OCI-LY1 (cell line): ENCODE measurements at regions not wholly inside any gene's neighbourhood (a gene's known extent, or its start where the extent isn't known, plus 50 kb on each side); places are given as distances from the start of the nearest gene placed in this dataset.

Experiments
- EZH2 ChIP-seq: fragments of 200-600 bp; sonication (generic), shearing (Covaris generic); IDR thresholded peaks from 2 replicates; pipeline ENCODE4 v1.8.0; 2017; ENCODE audit warnings: borderline replicate concordance, mixed run types, mild to moderate bottlenecking, antibody characterized with exemption, low read length, moderate library complexity, mixed read lengths
- TF ChIP-seq, protein P1 (sequence below): fragments of 200-600 bp; sonication (generic), shearing (Covaris generic); IDR thresholded peaks from 2 replicates; pipeline ENCODE4 v1.5.1; 2017; ENCODE audit warnings: mild to moderate bottlenecking, antibody characterized with exemption, low read length, moderate library complexity, mixed read lengths

DNA sequence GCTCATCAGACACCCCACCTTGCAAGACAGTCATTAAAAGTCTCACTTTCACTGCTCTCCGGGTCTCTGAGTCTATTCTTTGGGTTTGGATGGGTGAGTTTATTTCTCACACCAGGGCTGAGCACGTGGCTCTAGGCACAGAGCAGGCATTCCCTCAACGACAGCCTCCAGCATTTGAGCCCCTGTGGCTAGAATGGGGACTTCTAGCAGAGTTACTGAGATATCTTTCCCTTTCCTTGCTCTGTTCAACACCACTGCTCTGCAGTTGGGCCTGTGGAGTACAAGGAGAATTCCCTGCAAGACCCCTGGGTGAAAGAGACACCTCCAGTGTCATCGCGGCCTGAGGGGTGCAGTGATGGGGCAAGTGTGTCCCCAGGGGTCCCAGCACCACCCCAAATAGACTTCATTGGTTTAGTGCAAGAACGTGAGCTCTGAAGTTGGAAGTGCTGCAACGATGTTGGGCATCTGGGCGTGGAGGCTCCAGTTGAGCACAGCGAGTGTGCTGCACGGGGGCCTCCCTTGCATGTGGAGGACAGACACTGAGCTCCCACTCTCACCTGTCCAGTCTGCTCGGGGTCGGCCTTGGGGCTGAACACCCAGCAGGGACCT lies 184.1 kb upstream of the HS6ST1 start:
- TF ChIP-seq, protein P1, sequence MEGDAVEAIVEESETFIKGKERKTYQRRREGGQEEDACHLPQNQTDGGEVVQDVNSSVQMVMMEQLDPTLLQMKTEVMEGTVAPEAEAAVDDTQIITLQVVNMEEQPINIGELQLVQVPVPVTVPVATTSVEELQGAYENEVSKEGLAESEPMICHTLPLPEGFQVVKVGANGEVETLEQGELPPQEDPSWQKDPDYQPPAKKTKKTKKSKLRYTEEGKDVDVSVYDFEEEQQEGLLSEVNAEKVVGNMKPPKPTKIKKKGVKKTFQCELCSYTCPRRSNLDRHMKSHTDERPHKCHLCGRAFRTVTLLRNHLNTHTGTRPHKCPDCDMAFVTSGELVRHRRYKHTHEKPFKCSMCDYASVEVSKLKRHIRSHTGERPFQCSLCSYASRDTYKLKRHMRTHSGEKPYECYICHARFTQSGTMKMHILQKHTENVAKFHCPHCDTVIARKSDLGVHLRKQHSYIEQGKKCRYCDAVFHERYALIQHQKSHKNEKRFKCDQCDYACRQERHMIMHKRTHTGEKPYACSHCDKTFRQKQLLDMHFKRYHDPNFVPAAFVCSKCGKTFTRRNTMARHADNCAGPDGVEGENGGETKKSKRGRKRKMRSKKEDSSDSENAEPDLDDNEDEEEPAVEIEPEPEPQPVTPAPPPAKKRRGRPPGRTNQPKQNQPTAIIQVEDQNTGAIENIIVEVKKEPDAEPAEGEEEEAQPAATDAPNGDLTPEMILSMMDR: no peak
- TF ChIP-seq EZH2: no peak
